Skeletal muscle satellite cell (primary cell): ENCODE measurements at regions not wholly inside any gene's neighbourhood (a gene's known extent, or its start where the extent isn't known, plus 50 kb on each side); places are given as distances from the start of the nearest gene placed in this dataset.

Experiments used
- H3K27me3 ChIP-seq: 2 replicates; pipeline ENCODE4 v1.7.0; 2013; ENCODE audit warnings: low read length; ENCODE audit not compliant: control insufficient read depth, insufficient read depth
- H3K36me3 ChIP-seq: 2 replicates; pipeline ENCODE4 v1.7.0; 2013; ENCODE audit warnings: mild to moderate bottlenecking, control low read depth, low read length; ENCODE audit not compliant: insufficient read depth
- H3K4me1 ChIP-seq: 2 replicates; pipeline ENCODE4 v1.7.0; 2013; ENCODE audit warnings: low read length; ENCODE audit not compliant: control insufficient read depth, insufficient read depth
- H3K4me2 ChIP-seq: 2 replicates; pipeline ENCODE4 v1.7.0; 2013; ENCODE audit warnings: mild to moderate bottlenecking, low read length
- H3K4me3 ChIP-seq: 2 replicates; pipeline ENCODE4 v1.7.0; 2013; ENCODE audit warnings: low read length
- H3K9ac ChIP-seq: 2 replicates; pipeline ENCODE4 v1.7.0; 2013; ENCODE audit warnings: mild to moderate bottlenecking, low read depth, low read length, moderate library complexity
- H3K9me3 ChIP-seq: replicated peaks from 2 replicates; pipeline ENCODE4 v1.7.0; 2013; ENCODE audit warnings: mild to moderate bottlenecking, control low read depth, low read length

- H3K36me3 ChIP-seq = no peaks in the 10 kb centered on the region
- no peak overlapping the region for H3K9ac ChIP-seq
- H3K4me3 ChIP-seq = no peak overlapping the region
- H3K27me3 ChIP-seq = no peaks in the 10 kb centered on the region
- H3K4me2 ChIP-seq = no peak overlapping the region
- no peaks in the 10 kb centered on the region for H3K4me1 ChIP-seq
- no peaks in the 10 kb centered on the region for H3K9me3 ChIP-seq
Observed at GRCh38 chr6:23929201-23929600, 196.8 kb upstream of the NRSN1 start.

DNA sequence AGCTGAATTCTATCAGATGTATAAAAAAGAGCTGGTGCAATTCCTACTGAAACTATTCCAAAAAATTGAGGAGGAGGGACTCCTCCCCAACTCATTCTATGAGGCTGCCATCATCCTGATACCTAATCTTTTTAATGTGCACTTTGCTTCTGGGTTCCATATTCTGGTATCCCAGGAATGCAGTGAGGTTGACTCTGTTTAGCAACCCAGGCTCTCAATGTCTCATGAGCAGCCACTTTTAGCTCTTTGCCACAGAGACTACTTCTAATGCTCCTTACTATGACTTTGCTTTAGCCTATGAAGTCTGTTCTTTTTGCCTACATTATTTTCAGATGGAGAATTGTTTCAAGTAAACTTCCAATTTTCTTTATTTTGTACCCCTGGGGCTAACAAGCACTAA lies 185.5 kb upstream of the NRSN1 start:
- H3K4me3 ChIP-seq = no peak overlapping the region
- H3K9ac ChIP-seq = no peak overlapping the region
- H3K4me2 ChIP-seq = no peak overlapping the region
- no peaks in the 10 kb centered on the region for H3K27me3 ChIP-seq
- H3K36me3 ChIP-seq = no peaks in the 10 kb centered on the region
- no peaks in the 10 kb centered on the region for H3K4me1 ChIP-seq
- no peaks in the 10 kb centered on the region for H3K9me3 ChIP-seq

DNA sequence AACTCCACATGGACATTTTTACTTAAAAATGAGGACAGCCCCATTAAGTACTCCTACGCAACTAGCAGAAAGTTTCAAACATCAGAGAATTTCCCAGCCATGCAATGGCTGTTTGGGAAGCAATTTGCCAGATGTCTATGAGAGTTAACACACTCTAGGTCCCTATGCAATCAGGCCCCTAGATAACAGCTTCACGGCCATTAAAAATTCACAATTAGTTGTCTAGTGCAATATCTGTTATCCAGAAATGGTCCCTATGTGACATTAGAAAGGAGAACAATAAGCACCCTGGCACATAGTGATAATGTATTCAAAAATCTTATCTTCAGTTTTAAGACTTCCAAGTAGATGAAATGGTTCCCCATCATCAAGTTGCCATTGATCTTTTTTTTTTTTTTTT lies 174.3 kb upstream of the NRSN1 start:
- Histone ChIP-seq H3K9ac (no peak overlapping the region), H3K4me2 (no peak overlapping the region), H3K4me1 (no peaks in the 10 kb centered on the region), H3K9me3 (no peaks in the 10 kb centered on the region), H3K27me3 (no peaks in the 10 kb centered on the region), H3K36me3 (no peaks in the 10 kb centered on the region), H3K4me3 (no peak overlapping the region)

DNA sequence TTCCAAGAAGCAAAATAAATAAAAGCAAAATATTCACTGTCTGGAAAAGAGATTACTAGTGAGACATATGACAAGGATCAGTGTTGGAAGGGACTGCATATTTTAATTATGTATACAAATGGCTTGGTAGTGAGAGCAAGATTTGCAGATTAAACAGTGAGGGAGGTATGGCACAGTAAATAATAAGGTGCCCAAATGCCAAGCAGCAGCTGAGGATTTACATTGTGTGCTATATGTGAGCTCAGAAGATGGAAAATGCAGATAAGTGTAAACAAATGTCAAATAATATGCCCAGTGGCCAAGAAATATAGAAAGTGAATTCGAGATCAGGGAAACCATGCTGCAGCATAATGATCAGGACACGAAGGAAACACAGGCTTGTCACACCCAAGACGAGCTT lies 173.8 kb upstream of the NRSN1 start:
- no peak overlapping the region for H3K4me3 ChIP-seq
- no peaks in the 10 kb centered on the region for H3K36me3 ChIP-seq

GRCh38 chr6:23953976-23954375 lies 172.0 kb upstream of the NRSN1 start:
- Histone ChIP-seq H3K36me3 (no peaks in the 10 kb centered on the region), H3K4me2 (no peak overlapping the region), H3K9ac (no peak overlapping the region), H3K9me3 (no peaks in the 10 kb centered on the region), H3K4me3 (no peak overlapping the region), H3K27me3 (no peaks in the 10 kb centered on the region), H3K4me1 (no peaks in the 10 kb centered on the region)

More for the DNA sequence above, 173.8 kb upstream of the NRSN1 start:
- H3K4me1 ChIP-seq = no peaks in the 10 kb centered on the region
- no peak overlapping the region for H3K9ac ChIP-seq
- no peaks in the 10 kb centered on the region for H3K9me3 ChIP-seq
- H3K4me2 ChIP-seq = no peak overlapping the region
- no peaks in the 10 kb centered on the region for H3K27me3 ChIP-seq

DNA sequence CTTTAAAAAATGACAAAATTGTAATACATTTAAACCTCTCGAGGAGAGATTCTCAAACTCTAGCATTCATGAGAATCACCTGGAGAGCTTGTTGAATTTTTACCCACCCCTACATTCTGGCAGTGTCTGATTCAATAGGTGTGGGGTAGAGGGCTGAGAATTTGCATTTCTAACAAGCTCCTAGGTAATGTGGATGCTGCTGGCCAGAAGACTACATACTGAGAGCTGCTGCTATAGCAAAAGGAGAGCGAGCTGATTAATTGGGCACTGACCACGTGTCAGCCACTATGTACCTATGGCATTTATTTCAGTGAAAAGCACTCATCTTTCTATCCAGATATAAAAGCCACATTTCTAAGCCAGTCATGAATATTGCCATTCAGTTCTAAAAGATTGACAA lies 169.0 kb upstream of the NRSN1 start:
- H3K9me3 ChIP-seq = no peaks in the 10 kb centered on the region
- H3K4me3 ChIP-seq = no peak overlapping the region
- no peaks in the 10 kb centered on the region for H3K27me3 ChIP-seq
- no peak overlapping the region for H3K9ac ChIP-seq
- H3K4me2 ChIP-seq = no peak overlapping the region
- H3K36me3 ChIP-seq = no peaks in the 10 kb centered on the region
- H3K4me1 ChIP-seq = no peaks in the 10 kb centered on the region

- Histone ChIP-seq H3K4me1 (no peaks in the 10 kb centered on the region), H3K36me3 (no peaks in the 10 kb centered on the region), H3K9me3 (no peaks in the 10 kb centered on the region), H3K4me3 (no peak overlapping the region), H3K9ac (no peak overlapping the region), H3K4me2 (no peak overlapping the region), H3K27me3 (no peaks in the 10 kb centered on the region)
Observed at GRCh38 chr6:23964865-23965264, 161.2 kb upstream of the NRSN1 start.

GRCh38 chr6:23969344-23969743 lies 156.7 kb upstream of the NRSN1 start:
- Histone ChIP-seq H3K36me3 (no peaks in the 10 kb centered on the region), H3K9me3 (no peaks in the 10 kb centered on the region), H3K4me1 (no peaks in the 10 kb centered on the region), H3K9ac (no peak overlapping the region), H3K4me2 (no peak overlapping the region), H3K27me3 (no peaks in the 10 kb centered on the region), H3K4me3 (no peak overlapping the region)

GRCh38 chr6:23977706-23978105 lies 148.3 kb upstream of the NRSN1 start:
- no peaks in the 10 kb centered on the region for H3K27me3 ChIP-seq
- H3K9me3 ChIP-seq = no peaks in the 10 kb centered on the region
- no peaks in the 10 kb centered on the region for H3K36me3 ChIP-seq
- H3K4me1 ChIP-seq = no peaks in the 10 kb centered on the region
- H3K9ac ChIP-seq = no peak overlapping the region
- H3K4me3 ChIP-seq = no peak overlapping the region
- H3K4me2 ChIP-seq = no peak overlapping the region

DNA sequence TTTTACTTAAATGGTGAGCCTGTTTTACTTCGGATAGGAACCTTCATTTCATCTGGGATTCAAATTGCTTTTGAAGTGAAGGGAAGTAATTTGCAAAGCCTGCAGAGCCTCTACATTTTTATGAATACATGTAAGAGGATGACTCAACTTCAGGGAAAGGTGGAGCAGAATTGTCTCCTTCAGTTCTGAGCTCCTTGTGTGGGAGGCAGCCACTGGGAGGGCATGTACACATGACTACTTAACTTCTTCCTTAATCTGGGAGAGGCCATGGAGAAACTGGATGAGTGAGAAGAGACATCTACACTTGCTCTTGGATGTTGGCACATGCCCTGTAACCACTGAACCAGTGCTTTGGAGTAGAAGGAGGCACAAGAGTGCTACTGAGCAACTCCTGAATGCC lies 145.1 kb upstream of the NRSN1 start:
- H3K4me1 ChIP-seq = no peaks in the 10 kb centered on the region
- H3K9me3 ChIP-seq = no peaks in the 10 kb centered on the region
- no peak overlapping the region for H3K4me2 ChIP-seq
- no peaks in the 10 kb centered on the region for H3K36me3 ChIP-seq
- no peak overlapping the region for H3K9ac ChIP-seq
- H3K4me3 ChIP-seq = no peak overlapping the region
- no peaks in the 10 kb centered on the region for H3K27me3 ChIP-seq

GRCh38 chr6:23981923-23982322 lies 144.1 kb upstream of the NRSN1 start:
- no peaks in the 10 kb centered on the region for H3K9me3 ChIP-seq
- no peak overlapping the region for H3K4me3 ChIP-seq
- H3K9ac ChIP-seq = no peak overlapping the region
- H3K36me3 ChIP-seq = no peaks in the 10 kb centered on the region
- H3K4me2 ChIP-seq = no peak overlapping the region
- H3K27me3 ChIP-seq = no peaks in the 10 kb centered on the region
- H3K4me1 ChIP-seq = no peaks in the 10 kb centered on the region

- Histone ChIP-seq H3K4me2 (no peak overlapping the region), H3K4me3 (no peak overlapping the region), H3K9me3 (no peaks in the 10 kb centered on the region), H3K9ac (no peak overlapping the region), H3K27me3 (no peaks in the 10 kb centered on the region), H3K36me3 (no peaks in the 10 kb centered on the region), H3K4me1 (no peaks in the 10 kb centered on the region)
Observed at GRCh38 chr6:23983735-23984134, 142.3 kb upstream of the NRSN1 start.
